Uterus (tissue), 2 donors: ENCODE measurements at regions not wholly inside any gene's neighbourhood (a gene's known extent, or its start where the extent isn't known, plus 50 kb on each side); places are given as distances from the start of the nearest gene placed in this dataset.

Experiments
- CTCF ChIP-seq, 4 experiments: fragments of 200-600 bp in 2 of 4; fragments of 450-650 bp in 2 of 4; sonication (generic) in 2 of 4; IDR thresholded peaks; one replicate each; pipeline ENCODE4 v1.5.1; 2016 to 2019; ENCODE audit warnings: antibody characterized with exemption in 4 of 4, mild to moderate bottlenecking in 2 of 4, moderate library complexity in 1 of 4
- POLR2A ChIP-seq, 2 donors: fragments of 450-650 bp; IDR thresholded peaks; one replicate each; pipeline ENCODE4 v1.6.1; 2016; ENCODE audit warnings: antibody characterized with exemption in 2 of 2, mild to moderate bottlenecking in 1 of 2, moderate library complexity in 1 of 2

- TF ChIP-seq CTCF (IDR thresholded peaks at IDR 0.05) (no peak), POLR2A (IDR thresholded peaks at IDR 0.05) (no peak)
Observed at GRCh38 chr22:49627217-49628181, 200.2 kb downstream of the BRD1 start.
